HG03571 (cell line): ENCODE measurements at regions not wholly inside any gene's neighbourhood (a gene's known extent, or its start where the extent isn't known, plus 50 kb on each side); places are given as distances from the start of the nearest gene placed in this dataset.
"Not testable (repeated sequence)": the region's sequence is repeated elsewhere in the genome, so short reads cannot be mapped to it uniquely, and the experiment has no call there.

Experiments used
- ATAC-seq: cut with Tn5 transposase; IDR thresholded peaks from one replicate; pipeline ENCODE4 v1.9.1; 2021; ENCODE audit not compliant: unreplicated experiment

DNA sequence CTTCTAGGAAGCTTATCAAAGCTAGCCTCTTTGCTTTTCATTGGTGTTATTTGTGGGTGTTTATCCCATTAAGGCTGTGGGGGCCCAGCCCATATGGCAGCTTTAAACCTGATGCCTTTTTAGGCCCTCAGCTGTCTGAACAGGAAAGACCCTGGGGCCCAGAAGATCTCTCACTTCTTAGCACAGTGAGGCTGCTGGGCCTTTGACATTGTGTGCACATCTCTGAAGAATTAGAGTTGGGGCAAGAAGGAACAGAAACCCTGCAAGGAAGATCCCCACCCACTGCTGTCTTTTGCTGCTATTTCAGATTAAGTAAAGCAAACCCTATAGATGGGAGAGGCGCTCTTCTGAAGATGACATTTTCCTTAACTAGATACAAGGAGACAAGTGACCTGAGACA, 250.0 kb downstream of the SMAD2 start:
- ATAC-seq = no peak

DNA sequence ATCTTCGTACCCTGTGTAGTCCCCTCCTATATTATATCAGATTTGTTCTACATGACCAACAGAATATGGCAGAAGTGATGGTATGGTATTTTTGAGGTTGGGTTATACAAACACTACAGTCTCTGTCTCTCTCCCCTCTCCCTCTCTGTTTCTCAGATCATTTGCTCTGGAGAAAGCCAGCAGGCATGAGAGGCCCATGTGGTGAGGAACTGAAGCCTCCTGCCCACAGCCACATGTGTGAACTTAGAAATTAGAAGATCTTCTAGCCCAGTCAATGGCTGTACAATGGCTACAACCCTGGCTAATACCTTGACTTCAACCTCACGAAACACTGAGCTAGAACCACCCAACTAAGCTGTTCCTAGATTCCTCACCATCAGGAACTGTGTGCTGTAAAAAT, 250.6 kb downstream of the SMAD2 start:
- ATAC-seq = no peak

DNA sequence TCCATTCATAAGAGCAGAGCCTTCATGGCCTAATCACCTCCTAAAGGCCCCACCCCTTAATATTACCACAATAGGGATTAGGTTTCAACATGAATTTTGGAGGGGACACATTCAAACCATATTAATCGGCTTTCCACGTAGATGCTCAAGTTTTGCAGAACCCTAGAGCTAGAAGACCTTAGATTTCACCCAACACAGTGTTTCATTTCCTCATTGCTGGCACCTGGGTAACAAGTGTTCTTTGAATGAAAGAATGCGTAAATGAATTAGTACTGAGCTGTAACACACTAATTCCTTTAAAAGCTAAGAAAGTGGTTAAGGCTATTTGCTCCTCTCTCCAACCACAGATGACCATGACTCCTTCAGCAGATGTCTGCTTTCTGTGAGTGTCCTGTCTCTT, 252.5 kb downstream of the SMAD2 start:
- no peak for ATAC-seq

DNA sequence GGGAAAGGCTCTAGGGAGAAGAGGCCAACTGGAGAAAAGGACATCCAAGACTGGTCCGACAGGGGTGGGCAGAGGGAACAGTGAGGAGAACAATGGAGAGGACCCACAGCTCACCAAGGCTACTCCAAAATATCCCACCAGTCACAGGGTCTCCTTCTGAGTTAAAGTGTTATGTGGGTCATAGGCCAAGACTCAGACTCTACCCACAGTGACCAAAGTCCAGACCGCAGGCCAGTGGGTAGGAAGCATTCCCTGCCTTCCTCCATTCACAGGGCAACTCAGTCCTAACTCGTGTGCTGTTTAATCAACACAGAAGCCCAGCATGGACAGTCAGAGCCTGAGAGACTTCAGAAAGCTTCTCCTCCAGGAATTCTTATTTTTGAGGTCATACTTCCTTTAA, 260.6 kb downstream of the SMAD2 start:
- no peak for ATAC-seq

DNA sequence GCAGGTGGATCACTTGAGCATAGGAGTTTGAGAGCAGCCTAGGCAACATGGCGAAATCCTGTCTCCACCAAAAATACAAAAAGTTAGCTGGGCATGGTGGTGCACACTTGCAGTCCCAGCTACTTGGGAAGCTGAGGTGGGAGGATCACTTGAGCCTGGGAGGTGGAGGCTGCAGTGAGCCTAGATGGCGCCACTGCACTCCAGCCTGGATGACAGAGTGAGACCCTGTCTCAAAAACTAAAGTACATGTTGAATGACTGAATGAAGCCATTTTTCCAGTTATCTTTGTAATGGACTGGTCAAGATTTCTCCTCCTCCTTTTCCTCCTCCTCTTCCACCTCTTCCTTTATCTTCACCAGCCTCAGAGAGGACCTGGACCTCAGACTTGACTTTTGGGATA, 272.0 kb downstream of the SMAD2 start:
- ATAC-seq = no peak

DNA sequence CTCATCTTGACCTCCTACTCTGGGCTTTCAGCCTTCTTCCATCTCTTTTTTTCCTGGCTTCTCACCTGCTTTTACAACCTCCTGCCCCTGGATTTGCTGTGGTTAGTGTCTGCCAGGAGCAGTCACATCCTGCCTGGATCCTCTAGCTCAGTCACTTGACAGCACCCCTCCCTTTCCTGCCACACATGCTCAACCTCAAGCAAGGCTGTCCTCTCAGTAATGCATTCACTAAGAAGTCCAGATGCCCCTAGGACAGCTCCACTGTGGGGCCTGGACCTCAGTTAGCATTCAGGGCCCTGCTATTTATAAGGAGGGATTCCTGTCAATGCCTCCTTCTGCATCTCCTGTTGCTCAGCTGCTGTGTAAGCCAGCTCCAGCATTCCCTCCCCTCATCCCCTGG, 275.5 kb downstream of the SMAD2 start:
- ATAC-seq = no peak

DNA sequence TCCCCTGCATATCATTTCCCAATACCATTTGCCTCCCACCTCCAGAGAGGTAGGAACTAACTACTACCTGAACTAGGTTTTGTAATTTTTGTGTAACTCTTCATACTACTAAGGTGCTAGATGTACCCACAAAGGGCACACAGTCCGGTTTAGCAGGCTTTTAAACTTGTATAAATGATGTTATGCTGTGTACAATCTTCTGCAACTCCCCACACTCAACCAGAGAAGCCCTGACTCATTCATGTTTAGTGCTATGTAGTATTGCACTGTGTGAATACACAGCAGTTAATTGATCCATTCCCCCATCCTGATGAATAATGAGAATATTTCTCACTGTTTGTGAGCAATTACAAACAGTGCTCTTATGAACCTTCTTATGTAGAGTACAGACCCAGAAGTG, 285.6 kb downstream of the SMAD2 start:
- ATAC-seq = no peak

DNA sequence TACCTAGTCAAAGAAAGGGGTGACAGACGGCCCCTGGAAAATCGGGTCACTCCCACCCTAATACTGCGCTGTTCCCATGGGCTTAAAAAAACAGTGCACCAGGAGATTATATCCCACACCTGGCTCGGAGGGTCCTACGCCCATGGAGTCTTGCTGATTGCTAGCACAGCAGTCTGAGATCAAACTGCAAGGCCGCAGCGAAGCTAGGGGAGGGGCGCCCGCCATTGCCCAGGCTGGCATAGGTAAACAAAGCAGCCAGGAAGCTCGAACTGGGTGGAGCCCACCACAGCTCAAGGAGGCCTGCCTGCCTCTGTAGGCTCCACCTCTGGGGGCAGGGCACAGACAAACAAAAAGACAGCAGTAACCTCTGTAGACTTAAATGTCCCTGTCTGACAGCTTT, 292.9 kb downstream of the SMAD2 start:
- ATAC-seq = not testable (repeated sequence)

DNA sequence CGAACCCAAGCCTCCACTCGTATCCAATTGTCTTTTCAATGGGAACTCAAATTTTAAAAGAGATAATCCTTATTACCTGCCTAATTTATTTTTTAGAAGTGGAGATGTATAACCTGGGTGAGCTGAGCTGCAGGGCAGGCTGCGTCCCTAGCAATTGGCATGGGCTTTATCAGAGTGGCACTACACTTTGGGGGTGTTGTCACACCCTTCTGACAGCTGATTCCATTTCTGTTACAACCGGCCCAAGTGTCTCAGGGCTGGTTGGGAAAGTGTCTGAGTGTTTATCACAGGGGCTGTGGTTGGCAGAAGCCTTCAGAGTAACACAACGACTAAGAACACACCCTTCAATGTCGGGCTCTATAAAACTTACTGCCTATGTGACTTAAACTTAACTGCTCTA, 295.0 kb downstream of the SMAD2 start:
- ATAC-seq = no peak

DNA sequence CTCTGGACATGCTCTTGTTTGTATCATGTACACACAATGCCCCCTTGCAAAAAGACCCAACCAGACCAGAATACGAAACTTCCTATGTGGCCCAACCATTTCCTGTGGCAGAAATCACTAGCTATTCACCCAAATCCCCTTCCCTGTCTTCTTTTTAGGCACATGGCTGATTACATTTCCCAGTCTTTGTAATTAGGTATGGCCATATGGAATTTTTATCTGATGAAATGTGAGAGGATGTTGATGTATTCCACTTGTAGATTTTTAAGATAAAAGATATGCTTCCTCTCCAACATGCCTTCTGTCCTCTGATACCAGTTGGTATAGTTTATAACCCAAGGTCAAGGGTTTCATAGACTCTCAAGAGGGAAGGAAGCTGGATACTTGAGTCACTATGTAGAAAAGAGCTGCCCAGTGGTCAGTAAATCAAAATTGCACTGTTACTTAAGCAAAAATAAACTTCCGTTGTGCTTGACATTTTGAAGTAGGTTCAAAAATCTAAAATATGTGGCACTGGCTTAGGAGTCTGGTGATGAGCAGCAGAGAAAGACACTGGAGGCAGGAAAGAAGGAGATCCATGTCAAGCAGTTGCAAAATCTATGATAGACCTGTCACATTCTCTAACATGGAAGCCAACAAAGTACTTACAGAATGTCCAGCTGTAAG, 297.4 kb downstream of the SMAD2 start:
- ATAC-seq = no peak

DNA sequence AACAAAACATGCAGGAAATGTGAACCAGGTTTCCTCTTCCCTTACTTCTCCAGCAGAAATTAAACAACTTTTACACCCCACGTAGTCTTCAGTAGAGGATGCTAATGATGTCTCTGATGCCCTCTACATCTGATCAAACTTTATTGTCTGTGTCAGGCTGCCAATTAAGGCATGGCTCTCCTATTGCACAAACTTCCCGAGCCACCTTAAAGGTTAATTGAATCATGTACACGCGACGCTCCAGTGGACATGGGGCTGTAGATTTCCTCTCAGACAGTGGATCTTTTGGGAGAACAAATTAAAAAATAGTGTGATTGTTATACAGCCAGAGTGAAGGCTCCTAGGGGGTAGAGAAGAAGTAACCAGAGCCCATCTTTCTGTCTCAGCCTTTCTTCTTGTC, 301.6 kb downstream of the SMAD2 start:
- no peak for ATAC-seq

DNA sequence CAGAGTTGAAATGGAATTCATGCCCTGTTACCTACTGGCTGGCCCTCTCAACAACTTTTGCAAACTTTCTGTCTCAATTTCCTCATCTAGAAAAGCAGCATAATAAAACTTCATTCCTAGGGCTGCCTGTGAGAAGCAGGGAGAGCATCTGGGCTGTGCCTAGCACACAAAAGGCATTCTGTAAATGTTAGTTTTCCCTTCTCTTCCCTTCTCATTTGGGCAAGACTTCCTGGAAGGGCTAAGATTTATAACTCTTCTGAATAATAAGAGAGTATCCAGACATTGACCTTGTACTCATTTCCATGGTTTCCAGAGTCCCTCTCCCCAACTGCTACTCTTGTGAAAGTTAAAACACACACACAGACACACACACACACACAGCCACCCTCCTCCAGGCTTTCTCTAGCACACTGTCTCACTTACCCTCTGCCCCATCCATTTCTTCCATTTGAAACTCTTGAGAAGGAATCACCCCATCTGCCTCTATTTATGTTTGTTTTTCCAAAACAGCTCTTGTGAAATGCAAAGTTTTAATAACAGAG, 302.1 kb downstream of the SMAD2 start:
- no peak for ATAC-seq

DNA sequence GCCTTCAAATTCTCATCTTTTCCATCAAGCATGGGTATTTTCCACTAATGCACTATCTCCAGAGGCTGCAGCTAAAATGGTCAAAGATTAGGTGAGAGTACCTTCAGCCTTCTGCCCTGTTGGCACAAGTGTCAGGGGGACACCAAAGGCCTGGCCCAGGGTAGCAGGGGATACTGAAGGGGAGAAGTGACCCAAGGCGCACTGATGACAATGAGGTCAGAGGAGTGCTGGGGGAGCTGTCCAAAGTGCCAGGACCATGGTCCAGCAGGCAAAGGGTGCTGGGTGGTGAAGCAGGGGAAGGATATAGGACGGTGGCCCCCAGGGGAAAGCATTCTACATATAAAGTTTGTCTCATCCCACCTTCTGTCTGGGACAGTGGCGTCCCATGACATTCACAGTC, 303.4 kb downstream of the SMAD2 start:
- ATAC-seq = no peak

DNA sequence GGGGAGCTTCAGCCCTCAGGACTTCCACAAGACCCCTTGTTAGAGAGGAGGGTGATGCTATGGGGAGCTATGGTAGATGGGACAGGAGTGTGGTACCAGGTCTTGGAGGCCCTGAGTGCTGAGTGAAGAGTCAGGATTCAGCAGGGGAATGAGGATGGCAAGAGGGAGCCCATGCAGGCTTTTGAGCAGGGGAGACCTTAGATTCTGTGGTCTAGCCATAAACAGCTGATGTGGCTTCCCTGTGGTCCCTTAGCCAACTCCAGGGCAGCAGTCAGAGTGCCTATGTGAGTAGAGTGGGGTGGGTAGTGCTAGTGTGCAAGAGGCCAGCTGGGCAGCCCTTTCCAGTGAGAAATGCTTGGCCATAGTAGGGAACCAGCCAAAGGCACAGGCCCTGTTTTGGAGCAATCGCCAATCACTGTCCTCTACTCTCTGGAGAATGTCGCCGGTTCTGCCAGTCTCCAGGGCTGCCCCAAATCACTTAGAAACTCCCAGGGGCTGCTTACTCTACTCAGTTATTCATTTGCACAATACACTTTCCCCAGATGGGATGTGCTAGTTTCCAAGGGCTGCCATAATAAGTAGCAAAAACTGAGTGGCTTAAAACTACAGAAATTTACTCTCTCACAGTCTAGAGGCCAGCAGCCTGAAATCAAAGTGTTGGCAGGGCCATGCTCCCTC, 310.5 kb downstream of the SMAD2 start:
- ATAC-seq = no peak

DNA sequence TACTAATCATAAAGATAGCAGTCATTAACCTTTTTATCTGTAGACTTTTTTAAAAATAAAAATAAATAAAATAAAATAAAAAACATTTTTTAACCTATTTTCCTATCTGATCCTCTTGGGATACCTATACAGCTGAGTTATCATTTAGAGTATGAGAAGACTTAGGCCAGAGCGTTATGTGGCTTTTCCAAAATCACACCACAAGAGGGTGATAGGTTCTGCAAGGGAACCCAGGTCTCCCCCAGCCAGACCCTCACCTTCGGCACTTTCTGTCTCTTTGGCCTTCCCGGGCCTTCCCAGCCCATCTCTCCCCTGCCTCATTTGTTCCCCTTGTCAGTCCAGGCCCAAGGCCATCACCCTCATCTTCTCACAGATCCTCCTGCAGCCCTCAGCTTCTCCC, 311.7 kb downstream of the SMAD2 start:
- ATAC-seq = no peak

DNA sequence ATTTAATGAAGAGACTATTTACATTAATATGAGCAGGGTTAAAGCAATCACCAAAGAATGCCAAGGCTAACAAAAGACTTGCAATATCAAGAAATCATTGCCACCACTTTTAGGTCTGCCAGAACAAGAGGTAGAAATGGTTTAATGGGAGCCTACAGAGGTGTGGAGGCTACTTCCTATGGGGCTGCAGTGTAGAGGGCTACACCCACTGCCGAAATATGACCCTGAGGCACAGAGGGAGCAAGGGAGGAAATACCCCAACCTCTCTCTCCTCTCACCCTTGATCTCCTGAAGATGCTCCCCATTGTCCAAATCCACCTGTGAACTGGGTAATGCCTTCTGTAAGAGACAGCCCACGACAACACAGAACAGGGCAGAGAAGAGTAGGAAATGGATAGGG, 315.4 kb downstream of the SMAD2 start:
- ATAC-seq = no peak

DNA sequence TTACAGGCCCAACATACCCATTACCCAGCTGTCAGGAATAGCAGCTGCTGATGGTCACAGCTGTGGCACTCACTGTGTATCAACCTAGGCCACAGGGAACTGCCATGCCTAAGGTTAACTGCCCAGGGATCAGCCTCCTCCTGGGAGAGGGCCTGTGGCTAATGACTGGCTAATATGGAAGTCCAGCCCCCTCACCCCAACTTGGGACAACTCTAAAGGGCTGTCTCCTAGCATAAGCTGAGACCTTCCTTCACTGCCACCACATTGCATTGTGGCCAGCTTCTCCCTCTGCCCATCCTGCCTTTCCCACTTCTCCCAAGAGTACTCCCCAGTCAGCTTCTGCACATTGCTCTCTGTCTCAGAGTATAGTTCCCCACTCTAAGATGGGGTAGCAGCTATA, 316.5 kb downstream of the SMAD2 start:
- no peak for ATAC-seq

DNA sequence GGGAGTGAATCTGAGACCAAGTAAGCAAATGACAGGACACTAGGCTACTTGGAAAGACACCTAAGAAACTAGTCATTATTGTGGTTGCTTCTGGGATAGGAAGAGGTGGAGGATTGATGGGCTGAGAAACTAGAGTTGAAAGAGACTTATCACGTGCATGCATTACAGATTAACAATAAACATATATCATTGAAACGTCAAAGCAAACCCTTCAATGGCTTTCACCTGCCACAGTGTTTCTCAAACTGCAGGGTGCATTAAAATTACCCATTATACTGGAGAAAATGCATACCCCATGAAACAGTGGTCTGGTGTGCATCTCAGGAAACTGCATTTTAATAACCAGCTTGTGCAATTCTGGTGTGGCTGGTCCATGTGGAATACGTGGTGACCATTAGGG, 318.8 kb downstream of the SMAD2 start:
- ATAC-seq = no peak

DNA sequence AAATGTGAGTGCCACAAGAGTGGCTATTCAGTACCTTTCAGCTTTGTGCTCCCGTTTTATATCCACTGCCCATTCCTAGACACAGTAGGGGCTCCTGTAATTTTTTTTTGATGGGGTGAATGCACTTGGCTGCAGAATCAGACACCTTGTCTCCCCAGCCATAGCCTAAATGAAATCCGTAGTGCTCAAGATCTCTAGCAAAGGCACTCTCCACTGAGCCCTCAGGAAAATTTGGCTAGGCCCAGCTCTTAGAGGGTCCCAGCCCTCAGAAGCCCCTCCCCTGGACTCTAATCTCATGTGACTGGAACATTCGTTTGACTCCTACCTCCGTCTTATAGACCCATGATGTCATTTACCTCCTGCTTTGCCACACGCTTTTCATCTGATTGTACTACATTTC, 323.9 kb downstream of the SMAD2 start:
- ATAC-seq = no peak

DNA sequence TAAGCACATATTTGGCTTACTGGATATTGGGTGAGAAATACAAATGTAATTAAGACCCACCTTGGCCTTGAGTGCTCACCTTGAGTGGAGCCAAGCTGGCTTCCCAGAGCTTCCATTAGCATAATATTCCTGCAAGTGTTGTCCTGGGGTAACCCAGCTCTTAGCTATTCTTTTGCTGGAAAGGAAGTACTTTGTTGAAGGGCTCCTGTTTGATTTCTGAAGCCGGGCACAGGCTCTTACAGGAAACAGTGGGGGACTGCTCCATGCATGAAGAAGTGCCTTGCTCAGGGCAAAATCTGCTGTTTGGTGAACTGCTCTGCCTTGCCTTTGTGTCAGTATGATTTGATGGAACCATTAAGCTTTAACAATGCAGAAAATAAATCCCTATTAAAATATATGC, 325.4 kb downstream of the SMAD2 start:
- no peak for ATAC-seq

DNA sequence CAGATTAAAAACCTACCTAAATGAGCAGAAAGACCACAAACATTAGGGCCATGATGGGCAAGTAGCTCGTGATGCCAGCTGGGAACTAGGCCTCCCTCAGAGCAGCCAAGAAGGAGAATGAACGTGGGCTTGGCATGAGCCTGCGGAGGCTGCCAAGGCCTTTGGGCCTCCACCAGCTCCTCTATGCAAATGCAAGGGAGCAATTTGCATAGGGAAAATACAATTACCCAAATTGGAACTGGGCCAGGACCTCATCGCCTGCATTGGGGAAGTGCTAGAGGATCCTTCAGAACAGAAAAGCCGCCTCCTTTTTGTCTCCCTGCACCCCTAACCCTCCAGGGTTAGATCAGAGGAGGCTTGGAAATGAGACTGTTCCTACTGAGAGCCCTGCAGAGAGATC, 326.4 kb downstream of the SMAD2 start:
- ATAC-seq = no peak

DNA sequence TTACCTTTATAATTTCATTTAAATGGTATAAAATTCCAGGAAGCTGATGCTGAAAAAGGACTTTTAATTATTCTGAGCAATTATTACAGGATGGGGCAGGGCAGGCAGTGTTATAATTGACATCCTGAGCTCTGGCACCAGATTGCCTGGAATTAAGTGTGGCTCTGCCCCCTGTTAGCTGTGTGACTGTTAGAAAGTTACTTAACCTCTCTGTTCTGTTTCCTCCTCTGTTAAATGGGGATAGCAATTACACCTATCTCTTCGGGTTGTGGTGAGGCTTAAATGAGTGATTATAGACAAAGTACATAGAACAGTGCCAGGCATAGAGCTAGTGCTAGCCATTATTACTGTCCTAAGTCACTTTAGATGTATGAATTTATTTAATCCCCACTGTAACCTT, 327.3 kb downstream of the SMAD2 start:
- ATAC-seq = no peak
